ENCODE measurements at regions not wholly inside any gene's neighbourhood (a gene's known extent, or its start where the extent isn't known, plus 50 kb on each side); places are given as distances from the start of the nearest gene placed in this dataset.

DNA sequence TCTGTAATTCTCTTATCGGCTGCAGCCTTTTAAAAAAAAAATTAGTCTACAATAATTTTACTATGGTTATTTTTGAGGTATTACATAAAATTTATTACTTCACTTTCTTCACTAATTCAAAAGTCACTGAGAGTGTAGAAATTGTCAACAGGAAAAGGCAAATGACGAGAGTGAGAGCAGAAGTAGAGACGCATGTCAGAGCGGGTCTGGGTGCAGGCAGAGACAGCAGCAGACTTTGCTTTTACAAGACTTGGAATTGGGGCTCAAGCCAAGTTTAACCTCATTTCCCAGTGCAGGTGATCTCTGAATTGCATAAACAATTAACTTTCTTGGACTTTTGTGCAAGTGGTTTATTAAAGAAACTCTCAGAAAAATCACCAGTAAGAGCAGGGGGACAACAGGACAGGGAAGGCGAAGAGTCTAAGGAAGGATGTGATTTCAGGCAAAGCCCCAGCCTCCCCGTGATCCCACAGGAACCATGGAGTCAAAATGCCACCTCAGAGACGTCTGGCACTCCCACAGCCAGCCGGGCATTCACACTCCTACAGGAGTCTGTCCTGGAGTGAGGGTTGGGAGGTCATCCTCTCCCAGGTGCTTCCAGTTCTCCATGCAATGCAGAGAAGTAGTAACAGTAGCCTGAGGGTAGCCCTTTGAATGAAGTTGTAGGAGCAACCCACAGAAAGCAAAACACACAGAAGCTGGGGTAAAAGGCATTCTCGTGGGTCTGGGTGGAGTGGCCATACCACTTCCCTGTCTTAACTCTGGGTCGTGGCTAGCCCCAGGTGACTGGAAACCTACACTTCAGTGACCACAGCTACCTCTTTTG is 274.0 kb upstream of the TGFBR2 start:
- no peak for DNase-seq (ENCODE audit: low read depth)

- no peak for DNase-seq (ENCODE audit: low read depth)
Measured at GRCh38 chr3:30333143-30333542, 273.3 kb upstream of the TGFBR2 start.

- peak; percentile 40 for DNase-seq (ENCODE audit: low read depth)
Measured at GRCh38 chr3:30333903-30334302, 272.5 kb upstream of the TGFBR2 start.

DNA sequence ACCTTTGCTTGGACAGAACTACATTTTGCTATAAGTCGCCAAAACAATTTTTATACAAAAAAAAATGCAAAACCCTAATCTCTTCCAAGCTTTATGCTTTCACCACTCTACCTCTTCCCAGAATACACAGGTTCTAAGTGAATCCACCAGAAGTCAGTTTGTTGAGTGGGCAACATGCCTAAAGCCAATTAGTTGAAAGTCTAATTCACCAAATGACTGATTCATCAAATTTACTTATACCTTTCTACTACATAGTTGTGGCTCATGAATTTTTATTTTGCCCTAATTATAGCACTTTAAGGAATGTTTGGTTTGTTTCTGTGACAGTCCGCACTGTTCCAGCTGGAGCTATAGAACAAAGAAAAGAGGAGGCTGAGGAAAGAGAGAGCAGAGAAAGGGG is 265.9 kb upstream of the TGFBR2 start:
- DNase-seq (ENCODE audit: low read depth), result no peak

GRCh38 chr3:30341079-30341478 is 265.3 kb upstream of the TGFBR2 start:
- DNase-seq (ENCODE audit: low read depth), result no peak

- DNase-seq (ENCODE audit: low read depth), result no peak
Measured at GRCh38 chr3:30341851-30342250, 264.6 kb upstream of the TGFBR2 start.

DNA sequence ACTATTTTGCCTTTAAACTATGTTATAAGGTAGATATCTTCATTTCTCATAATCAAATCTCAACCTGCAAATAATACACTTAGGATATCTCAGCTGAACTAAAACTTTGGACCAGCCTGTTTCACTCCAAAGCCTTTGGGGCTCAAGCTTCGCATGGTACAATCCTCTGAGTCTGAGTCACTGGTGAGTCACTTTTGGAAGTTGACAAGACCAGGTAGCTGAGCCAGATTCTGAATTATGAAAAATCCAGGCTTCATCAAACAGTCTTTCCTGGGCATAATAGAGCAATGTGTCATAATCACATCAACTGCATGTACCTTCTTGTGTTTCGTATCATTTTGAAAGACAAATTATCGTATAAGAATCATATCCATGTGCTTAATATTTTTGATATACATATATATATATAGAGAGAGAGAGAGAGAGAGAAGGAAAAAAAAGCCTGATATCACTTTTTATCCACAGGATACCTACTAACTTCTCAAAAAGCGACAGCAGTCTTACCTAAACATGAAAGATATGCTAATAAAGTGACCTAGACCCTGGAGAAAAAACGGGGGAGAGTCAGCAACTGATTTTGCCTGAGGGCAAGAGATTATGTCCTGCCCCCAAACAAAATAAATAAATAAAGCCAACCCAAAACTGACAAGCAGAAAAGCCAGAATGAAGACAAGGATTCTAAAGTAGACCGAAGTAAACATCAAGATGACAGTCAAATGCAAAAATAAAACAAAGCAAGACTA is 263.9 kb upstream of the TGFBR2 start:
- peak; percentile 96 for DNase-seq (ENCODE audit: low read depth)

- DNase-seq (ENCODE audit: low read depth), result no peak
Measured at GRCh38 chr3:30343067-30343831, 263.2 kb upstream of the TGFBR2 start.

DNA sequence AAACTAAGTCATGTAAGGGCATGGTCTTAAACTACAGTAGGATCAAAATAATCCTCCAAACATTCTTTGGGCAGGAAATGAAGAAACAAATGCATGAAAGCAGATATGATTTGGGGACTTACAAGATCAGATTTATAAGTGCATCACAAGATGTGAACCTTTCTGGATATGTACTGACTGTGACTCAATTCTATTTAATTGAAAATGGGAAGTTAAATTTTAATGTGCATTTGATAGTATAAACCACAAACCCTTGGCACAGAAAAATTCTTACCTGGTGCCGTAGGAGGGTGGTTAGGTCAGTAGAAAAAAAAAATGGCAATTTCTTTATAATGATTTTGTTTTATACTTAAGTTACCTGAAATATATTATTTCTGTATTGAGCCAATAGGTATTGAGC is 262.5 kb upstream of the TGFBR2 start:
- DNase-seq (ENCODE audit: low read depth), result no peak

DNA sequence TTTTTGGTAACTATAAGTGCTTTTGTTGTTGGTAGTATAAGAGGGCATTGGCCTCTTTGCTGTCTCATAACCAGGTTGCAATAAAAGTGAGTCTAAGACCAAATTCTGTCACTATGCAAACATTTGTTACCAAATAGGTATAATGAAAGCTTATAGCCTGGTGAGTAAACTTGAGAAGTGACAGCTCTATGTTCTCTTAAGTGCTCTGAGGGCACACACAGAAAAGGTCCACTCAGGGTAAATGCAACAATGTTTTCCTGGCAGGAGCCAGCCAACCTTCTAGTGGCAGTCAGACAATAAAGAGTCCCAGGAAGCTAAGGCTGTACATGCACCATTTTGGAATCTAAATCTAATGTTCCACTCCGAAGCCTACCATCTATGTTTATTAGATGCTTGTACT is 262.1 kb upstream of the TGFBR2 start:
- no peak for DNase-seq (ENCODE audit: low read depth)

DNA sequence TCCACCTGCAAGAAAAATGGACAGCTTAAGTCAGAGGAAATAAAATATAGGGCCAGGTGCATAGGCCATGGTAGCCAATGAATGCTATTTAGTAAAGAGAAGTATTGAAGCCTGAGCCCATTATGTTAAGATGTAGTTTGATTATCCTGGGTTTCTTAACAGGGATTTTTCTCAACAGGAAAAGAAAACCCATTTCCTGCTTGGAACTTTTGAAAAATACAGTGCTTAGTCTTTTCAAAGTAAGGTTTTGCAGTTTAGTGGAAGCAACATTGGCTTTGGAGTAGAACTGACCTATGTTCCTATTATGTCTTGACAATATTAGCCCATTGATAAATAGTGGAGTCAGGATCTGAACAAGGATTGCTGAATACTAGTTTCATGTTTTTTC is 259.5 kb upstream of the TGFBR2 start:
- DNase-seq (ENCODE audit: low read depth), result no peak

- DNase-seq (ENCODE audit: low read depth), result peak; percentile 90
Measured at GRCh38 chr3:30347679-30348216, 258.7 kb upstream of the TGFBR2 start.

GRCh38 chr3:30349507-30349906 is 256.9 kb upstream of the TGFBR2 start:
- DNase-seq (ENCODE audit: low read depth), result no peak

GRCh38 chr3:30350011-30350410 is 256.4 kb upstream of the TGFBR2 start:
- no peak for DNase-seq (ENCODE audit: low read depth)

DNA sequence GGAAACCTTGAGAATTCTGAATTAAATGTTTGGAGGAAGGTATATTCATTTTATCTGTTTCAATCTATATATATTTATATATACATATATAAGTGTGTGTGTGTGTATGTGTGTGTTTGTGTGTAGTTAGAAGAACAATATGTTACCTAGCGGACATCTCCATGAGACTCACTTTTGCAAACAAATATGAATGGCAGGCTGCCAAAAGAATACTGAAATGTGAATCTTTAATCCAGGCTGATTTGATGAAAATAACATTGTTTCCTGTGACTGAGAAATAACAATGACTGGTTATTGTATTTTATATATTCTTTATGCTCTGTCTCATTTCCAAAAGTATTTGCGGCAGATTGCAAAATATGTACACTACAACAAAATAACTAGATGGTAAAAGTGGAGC is 255.5 kb upstream of the TGFBR2 start:
- no peak for DNase-seq (ENCODE audit: low read depth)

DNA sequence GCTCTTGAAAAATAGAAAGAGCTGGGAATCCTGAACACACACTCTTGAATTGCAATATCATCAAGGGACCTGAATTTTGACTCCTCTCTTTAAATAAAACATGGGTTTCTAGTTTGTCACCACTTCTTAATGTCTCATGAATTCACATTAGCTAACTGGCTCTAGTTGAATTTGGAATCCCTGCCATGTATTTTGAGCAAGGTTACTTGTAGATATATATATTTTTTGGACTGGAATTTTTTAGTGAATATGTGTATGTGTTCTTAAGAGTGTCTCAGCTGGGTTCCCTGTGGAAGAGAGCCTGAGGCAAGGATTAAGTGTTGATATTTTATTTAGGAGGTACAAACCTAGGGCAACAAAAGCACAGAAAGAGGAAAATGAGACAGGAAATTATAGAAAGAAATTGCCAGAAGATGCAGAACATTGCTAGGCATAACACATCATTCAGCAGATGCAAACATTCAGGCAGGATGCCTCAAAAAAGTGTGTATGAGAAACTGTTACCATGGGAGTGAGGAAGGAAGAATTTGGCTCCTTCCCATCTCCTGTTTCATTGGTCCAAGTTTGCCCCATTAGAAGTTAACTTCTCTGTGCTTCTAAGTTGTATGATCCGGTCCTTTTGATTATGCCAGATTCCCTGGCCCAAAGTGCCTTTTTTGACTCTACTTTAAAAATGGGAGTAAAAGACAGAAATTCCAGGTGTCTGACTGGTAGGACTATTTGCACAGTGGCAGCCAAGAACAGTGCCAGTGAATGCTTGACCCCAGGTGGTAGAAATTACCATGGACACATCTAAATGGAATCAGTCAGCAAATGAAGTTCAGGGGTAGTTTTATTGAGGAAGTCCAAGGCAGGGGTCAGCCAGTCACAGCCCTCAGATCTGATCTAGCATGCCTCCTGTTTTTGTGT is 253.7 kb upstream of the TGFBR2 start:
- no peak for DNase-seq (ENCODE audit: low read depth)

DNA sequence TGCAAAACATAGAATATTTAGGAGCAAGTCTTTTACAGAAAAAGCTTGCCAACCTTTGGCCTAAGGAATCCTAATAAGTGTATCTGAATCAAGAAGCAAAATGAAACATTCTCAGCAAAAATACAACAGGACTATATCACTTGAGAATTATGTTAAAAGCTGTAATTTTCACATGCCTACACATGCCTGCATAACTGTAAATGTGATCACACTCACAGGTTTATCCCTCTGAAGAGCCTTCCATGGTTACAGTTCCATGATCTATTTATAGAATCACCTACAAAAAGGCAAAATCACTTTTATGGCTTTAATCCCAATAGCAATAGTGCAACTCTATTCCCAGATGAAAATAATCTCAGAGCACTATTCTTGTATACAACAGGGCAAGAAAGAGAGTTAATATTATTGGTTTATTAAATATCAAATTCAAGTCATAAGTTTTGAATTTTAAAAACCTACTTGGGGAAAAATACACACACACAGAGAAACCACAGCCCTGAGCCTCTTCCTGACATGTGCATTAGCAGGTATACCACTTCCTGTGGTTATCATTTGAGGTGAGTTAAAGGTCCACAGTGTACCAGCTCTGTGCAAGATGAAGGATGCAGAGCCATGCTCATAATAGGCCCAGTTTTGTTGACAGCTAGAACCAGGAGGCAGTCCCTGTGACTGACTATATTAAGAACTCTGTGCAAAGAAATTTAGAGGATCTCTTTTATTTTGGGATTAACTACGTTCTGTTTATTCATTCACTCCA is 252.5 kb upstream of the TGFBR2 start:
- no peak for DNase-seq (ENCODE audit: low read depth)

- DNase-seq (ENCODE audit: low read depth), result no peak
Measured at GRCh38 chr3:30354513-30354912, 251.9 kb upstream of the TGFBR2 start.

- no peak for DNase-seq (ENCODE audit: low read depth)
Measured at GRCh38 chr3:30354972-30355371, 251.4 kb upstream of the TGFBR2 start.

GRCh38 chr3:30355622-30356021 is 250.8 kb upstream of the TGFBR2 start:
- no peak for DNase-seq (ENCODE audit: low read depth)

All from stromal cell of bone marrow (primary cell).